RWPE2 (cell line): ENCODE measurements at regions not wholly inside any gene's neighbourhood (a gene's known extent, or its start where the extent isn't known, plus 50 kb on each side); places are given as distances from the start of the nearest gene placed in this dataset.

ENCODE experiments used
- ATAC-seq: fragments of 200-7000 bp; cut with Tn5 transposase; 3 replicates; pipeline ENCODE4 v1.9.1; 2021; ENCODE audit warnings: low read depth
- DNase-seq: peaks from one replicate; pipeline ENCODE4 v3.0.0-alpha.2; 2020; ENCODE audit warnings: low spot score
- H3K27ac ChIP-seq: fragments of 450-650 bp; 2 replicates; pipeline ENCODE4 v1.5.1; 2017; ENCODE audit warnings: mild to moderate bottlenecking; ENCODE audit not compliant: poor library complexity, severe bottlenecking
- H3K27me3 ChIP-seq: fragments of 250-450 bp; sonication (Bioruptor Pico); 2 replicates; pipeline ENCODE4 v1.5.1; 2021; ENCODE audit warnings: mild to moderate bottlenecking, moderate library complexity; ENCODE audit not compliant: insufficient read depth, poor library complexity, severe bottlenecking
- H3K36me3 ChIP-seq: fragments of 250-450 bp; sonication (Bioruptor Pico); 2 replicates; pipeline ENCODE4 v1.5.1; 2020; ENCODE audit warnings: low read depth, mild to moderate bottlenecking, moderate library complexity
- H3K4me1 ChIP-seq: fragments of 250-450 bp; sonication (Bioruptor Pico); 2 replicates; pipeline ENCODE4 v1.5.1; 2021; ENCODE audit warnings: mild to moderate bottlenecking, moderate library complexity; ENCODE audit not compliant: insufficient read depth, poor library complexity, severe bottlenecking
- H3K4me3 ChIP-seq: fragments of 250-450 bp; sonication (Bioruptor Pico); 2 replicates; pipeline ENCODE4 v1.5.1; 2021; ENCODE audit warnings: mild to moderate bottlenecking, moderate library complexity; ENCODE audit not compliant: severe bottlenecking
- H3K9me3 ChIP-seq: fragments of 250-450 bp; sonication (Bioruptor Pico); 2 replicates; pipeline ENCODE4 v1.5.1; 2021; ENCODE audit warnings: mild to moderate bottlenecking, moderate library complexity; ENCODE audit not compliant: severe bottlenecking
- CTCF ChIP-seq: fragments of 450-650 bp; IDR thresholded peaks from one replicate; pipeline ENCODE4 v1.5.1; 2017; ENCODE audit warnings: mild to moderate bottlenecking, moderate library complexity; ENCODE audit not compliant: poor library complexity, severe bottlenecking

DNA sequence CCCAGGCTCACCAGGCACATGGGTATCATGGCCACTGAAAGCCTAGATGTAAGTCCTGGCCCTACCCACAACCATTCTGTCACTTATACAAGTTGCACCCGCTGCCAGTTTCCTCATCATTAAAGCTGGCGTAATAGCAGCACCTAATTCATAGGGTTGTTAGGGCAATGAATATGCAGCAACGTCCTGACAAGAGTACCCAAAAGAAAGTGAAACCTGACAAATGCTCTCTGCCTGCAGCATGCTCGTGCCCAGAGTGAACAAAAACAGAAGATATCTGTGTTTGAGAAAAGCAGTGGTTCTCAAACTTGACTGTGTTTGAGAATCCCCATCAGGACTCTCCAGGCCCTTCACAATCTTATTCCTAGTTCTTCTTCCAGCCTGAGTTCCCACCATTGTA is 632.4 kb downstream of the SEMA5A start:
- Histone ChIP-seq H3K36me3 (no peaks in the 10 kb centered on the region), H3K4me3 (no peak overlapping the region), H3K27ac (no peak overlapping the region), H3K9me3 (no peaks in the 10 kb centered on the region), H3K27me3 (no peaks in the 10 kb centered on the region), H3K4me1 (no peaks in the 10 kb centered on the region)
- ATAC-seq = no peak
- no peak for TF ChIP-seq CTCF
- DNase-seq = no peak

DNA sequence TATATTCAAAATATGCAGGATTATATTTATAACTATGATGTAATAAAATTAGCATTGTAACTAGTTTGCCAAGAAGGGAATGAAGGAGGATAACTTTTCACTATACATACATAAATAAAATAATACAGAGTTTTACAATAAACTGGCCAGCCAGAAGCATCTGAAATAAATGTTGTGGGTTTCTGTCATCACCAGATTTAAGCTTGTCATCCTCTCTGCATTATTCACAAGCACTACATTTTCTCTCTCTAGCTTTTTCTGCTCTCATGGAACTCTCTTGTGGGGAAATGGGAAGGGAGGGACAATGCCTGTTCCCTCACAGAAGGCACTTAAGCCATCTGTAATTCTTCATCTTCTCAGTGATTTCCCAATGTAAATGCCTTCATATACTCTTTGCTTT is 626.8 kb downstream of the SEMA5A start:
- no peak for TF ChIP-seq CTCF
- DNase-seq (no peak), ATAC-seq (no peak)
- Histone ChIP-seq H3K9me3 (peaks cover 3% of the 10 kb centered on the region), H3K27ac (no peak overlapping the region), H3K27me3 (no peaks in the 10 kb centered on the region), H3K4me3 (no peak overlapping the region), H3K4me1 (no peaks in the 10 kb centered on the region), H3K36me3 (no peaks in the 10 kb centered on the region)

- no peaks in the 10 kb centered on the region for H3K4me1 ChIP-seq
- H3K4me3 ChIP-seq = no peak overlapping the region
- DNase-seq = no peak
- no peak overlapping the region for H3K27ac ChIP-seq
- no peaks in the 10 kb centered on the region for H3K27me3 ChIP-seq
- H3K9me3 ChIP-seq = peaks cover 3% of the 10 kb centered on the region
- ATAC-seq = no peak
- H3K36me3 ChIP-seq = no peaks in the 10 kb centered on the region
- no peak for TF ChIP-seq CTCF
Measured at GRCh38 chr5:8923526-8923925, 622.3 kb downstream of the SEMA5A start.

DNA sequence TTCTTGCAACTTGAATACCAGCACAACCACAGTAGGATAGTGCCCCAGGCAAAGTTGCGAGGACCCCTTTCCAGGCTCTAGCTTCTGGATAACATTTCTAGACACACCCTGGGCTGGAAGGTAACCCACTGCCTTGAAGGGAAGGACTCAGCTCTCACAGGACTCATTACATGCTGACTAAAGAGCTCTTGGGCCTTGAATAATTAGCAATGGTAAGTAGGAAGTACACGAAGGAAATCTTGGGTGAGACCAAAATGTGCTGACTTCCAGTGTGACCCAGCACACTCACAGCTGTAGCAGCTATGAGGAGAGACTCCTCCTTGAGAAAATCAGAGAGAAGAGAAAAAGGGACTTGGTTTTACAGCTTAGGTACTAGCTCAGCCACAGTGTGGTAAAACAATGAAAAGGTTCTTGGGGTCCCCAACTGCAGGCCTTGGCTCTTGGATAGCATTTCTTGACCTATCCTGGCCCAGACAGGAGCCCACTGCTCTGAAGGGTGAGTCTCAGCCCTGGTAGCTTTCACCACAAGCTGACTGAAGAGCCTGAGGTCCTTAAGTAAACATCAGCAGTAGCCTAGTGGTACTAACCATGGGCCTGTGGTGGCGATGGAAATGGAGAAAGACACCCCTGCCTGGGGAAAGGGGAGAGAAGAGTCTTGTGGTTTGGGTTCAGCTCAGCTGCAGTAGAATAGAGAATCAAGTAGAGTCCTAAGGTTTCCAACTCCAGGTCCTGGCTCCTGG is 621.7 kb downstream of the SEMA5A start:
- ATAC-seq = no peak
- peaks cover 3% of the 10 kb centered on the region for H3K9me3 ChIP-seq
- no peak for DNase-seq

More for the DNA sequence above, 621.7 kb downstream of the SEMA5A start:
- no peaks in the 10 kb centered on the region for H3K4me1 ChIP-seq
- no peak overlapping the region for H3K4me3 ChIP-seq
- no peak overlapping the region for H3K27ac ChIP-seq
- no peaks in the 10 kb centered on the region for H3K36me3 ChIP-seq
- no peaks in the 10 kb centered on the region for H3K27me3 ChIP-seq
- TF ChIP-seq CTCF = no peak
